ENCODE measurements at regions not wholly inside any gene's neighbourhood (a gene's known extent, or its start where the extent isn't known, plus 50 kb on each side); places are given as distances from the start of the nearest gene placed in this dataset.

DNA sequence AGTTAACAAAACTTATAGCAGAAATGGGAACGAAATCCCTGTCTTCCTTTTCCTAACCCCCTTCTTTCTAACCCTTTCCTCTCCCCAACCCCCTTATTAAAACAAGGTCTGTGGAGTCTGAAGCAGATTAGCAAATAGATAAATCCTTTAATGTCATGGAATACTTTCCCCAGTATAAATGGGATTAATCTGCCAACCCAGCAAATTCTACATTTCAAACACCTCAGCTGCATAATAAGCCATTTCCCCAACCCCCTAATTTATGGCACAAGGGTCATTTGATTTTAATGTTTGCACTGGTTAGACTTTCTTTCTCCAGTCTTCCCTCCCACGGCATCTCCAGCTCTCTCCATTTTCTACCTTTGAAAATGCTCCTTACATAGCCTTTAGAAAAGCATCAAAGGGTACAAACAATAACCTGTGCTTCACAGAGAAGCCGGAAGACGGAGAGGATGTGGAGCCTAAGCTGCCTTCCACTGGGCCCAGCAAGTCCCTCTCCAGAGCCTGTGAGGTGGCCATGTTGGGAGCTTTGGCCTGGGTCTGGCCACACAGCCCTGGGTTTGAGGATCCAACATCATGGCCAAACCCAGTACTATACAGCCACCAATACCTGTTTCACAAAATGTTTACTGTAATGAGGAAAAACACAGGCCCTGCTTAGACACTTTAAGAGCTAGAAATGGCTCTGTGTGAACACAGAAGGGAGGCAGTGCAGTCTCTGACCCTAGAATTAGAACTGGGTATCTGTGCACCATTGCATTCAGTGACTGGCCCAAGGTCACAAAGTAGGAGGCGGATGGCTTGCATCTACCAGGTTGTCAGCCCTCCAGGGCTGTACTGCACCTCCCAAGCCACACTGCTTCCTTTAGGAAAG lies 56.9 kb upstream of the SPRY1 start:
- peak overlapping the region; percentile 55 for H2AFZ ChIP-seq (ENCODE audit: low read depth, low read length)
- H3K27me3 ChIP-seq (ENCODE audit: insufficient read depth, low read length), result peaks cover 2% of the 10 kb centered on the region
- H3K27ac ChIP-seq (ENCODE audit: low read depth, low read length), result no peak overlapping the region
- no peaks in the 10 kb centered on the region for H3K36me3 Mint-ChIP-seq (ENCODE audit: low read depth, unreplicated experiment)
- no peak overlapping the region for H3K27ac Mint-ChIP-seq (ENCODE audit: unreplicated experiment)
- peaks cover 6% of the 10 kb centered on the region for H3K4me1 Mint-ChIP-seq (ENCODE audit: low read depth, unreplicated experiment)
- no peak overlapping the region for H3K4me3 Mint-ChIP-seq (ENCODE audit: unreplicated experiment)
- FAIRE-seq (no peak), DNase-seq (ENCODE audit: low read depth) (no peak)
- no peak overlapping the region for H3K9ac ChIP-seq (ENCODE audit: low read length)
- no peaks in the 10 kb centered on the region for H3K27me3 Mint-ChIP-seq (ENCODE audit: low read depth, unreplicated experiment)
- H4K20me1 ChIP-seq (ENCODE audit: insufficient read depth, low read length), result no peaks in the 10 kb centered on the region
- no peaks in the 10 kb centered on the region for H3K79me2 ChIP-seq (ENCODE audit: insufficient read depth, low read length)
- no peak overlapping the region for H3K4me3 ChIP-seq (ENCODE audit: insufficient read depth, low read depth, low read length)
- no peaks in the 10 kb centered on the region for H3K36me3 ChIP-seq (ENCODE audit: insufficient read depth, low read length)
- no peaks in the 10 kb centered on the region for H3K9me3 ChIP-seq (ENCODE audit: insufficient read depth, low read depth, low read length)
- no peak for TF ChIP-seq EZH2 (IDR thresholded peaks at IDR 0.05; ENCODE audit: insufficient read depth, low read length)
- TF ChIP-seq, protein P1, sequence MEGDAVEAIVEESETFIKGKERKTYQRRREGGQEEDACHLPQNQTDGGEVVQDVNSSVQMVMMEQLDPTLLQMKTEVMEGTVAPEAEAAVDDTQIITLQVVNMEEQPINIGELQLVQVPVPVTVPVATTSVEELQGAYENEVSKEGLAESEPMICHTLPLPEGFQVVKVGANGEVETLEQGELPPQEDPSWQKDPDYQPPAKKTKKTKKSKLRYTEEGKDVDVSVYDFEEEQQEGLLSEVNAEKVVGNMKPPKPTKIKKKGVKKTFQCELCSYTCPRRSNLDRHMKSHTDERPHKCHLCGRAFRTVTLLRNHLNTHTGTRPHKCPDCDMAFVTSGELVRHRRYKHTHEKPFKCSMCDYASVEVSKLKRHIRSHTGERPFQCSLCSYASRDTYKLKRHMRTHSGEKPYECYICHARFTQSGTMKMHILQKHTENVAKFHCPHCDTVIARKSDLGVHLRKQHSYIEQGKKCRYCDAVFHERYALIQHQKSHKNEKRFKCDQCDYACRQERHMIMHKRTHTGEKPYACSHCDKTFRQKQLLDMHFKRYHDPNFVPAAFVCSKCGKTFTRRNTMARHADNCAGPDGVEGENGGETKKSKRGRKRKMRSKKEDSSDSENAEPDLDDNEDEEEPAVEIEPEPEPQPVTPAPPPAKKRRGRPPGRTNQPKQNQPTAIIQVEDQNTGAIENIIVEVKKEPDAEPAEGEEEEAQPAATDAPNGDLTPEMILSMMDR (IDR thresholded peaks at IDR 0.05; ENCODE audit: insufficient read depth, low read depth, low read length), result no peak
- peaks cover 8% of the 10 kb centered on the region for H3K4me1 ChIP-seq (ENCODE audit: insufficient read depth, low read length)
- H3K9me3 Mint-ChIP-seq (ENCODE audit: unreplicated experiment), result peaks cover 2% of the 10 kb centered on the region
- H3K4me2 ChIP-seq (ENCODE audit: low read length), result peak overlapping the region; percentile 12

DNA sequence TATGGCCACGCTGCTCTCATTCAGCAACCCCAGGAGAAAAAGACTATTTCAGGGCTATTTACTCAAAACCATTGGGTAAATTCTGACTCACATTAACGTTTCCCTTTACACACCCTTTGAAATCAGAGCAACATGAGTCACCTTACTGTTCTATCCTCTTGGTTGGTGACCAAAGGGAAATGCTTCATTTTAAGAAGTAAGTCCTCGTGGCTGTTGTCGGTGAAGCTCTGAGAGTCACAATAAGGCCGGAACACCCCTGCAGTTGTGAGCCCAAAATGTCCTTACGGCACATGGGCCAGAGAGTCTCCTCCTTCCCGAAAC lies 56.3 kb upstream of the SPRY1 start:
- H3K4me1 ChIP-seq (ENCODE audit: insufficient read depth, low read length), result peaks cover 8% of the 10 kb centered on the region
- Mint-ChIP-seq H3K36me3 (ENCODE audit: low read depth, unreplicated experiment) (no peaks in the 10 kb centered on the region), H3K9me3 (ENCODE audit: unreplicated experiment) (peaks cover under 1% of the 10 kb centered on the region), H3K4me1 (ENCODE audit: low read depth, unreplicated experiment) (peaks cover 6% of the 10 kb centered on the region), H3K27ac (ENCODE audit: unreplicated experiment) (peak overlapping the region; percentile 70), H3K27me3 (ENCODE audit: low read depth, unreplicated experiment) (peaks cover 2% of the 10 kb centered on the region), H3K4me3 (ENCODE audit: unreplicated experiment) (no peak overlapping the region)
- peak overlapping the region; percentile 55 for H2AFZ ChIP-seq (ENCODE audit: low read depth, low read length)
- no peak overlapping the region for H3K9ac ChIP-seq (ENCODE audit: low read length)
- peaks cover 2% of the 10 kb centered on the region for H3K27me3 ChIP-seq (ENCODE audit: insufficient read depth, low read length)
- no peaks in the 10 kb centered on the region for H3K36me3 ChIP-seq (ENCODE audit: insufficient read depth, low read length)
- H3K27ac ChIP-seq (ENCODE audit: low read depth, low read length), result no peak overlapping the region
- TF ChIP-seq, protein P1 (IDR thresholded peaks at IDR 0.05; ENCODE audit: insufficient read depth, low read depth, low read length), result no peak
- no peak for TF ChIP-seq EZH2 (IDR thresholded peaks at IDR 0.05; ENCODE audit: insufficient read depth, low read length)
- H4K20me1 ChIP-seq (ENCODE audit: insufficient read depth, low read length), result no peaks in the 10 kb centered on the region
- DNase-seq (ENCODE audit: low read depth) (peak; percentile 86), FAIRE-seq (peak; percentile 77)
- H3K9me3 ChIP-seq (ENCODE audit: insufficient read depth, low read depth, low read length), result no peaks in the 10 kb centered on the region
- peak overlapping the region; percentile 12 for H3K4me2 ChIP-seq (ENCODE audit: low read length)
- H3K4me3 ChIP-seq (ENCODE audit: insufficient read depth, low read depth, low read length), result no peak overlapping the region
- H3K79me2 ChIP-seq (ENCODE audit: insufficient read depth, low read length), result no peaks in the 10 kb centered on the region

DNA sequence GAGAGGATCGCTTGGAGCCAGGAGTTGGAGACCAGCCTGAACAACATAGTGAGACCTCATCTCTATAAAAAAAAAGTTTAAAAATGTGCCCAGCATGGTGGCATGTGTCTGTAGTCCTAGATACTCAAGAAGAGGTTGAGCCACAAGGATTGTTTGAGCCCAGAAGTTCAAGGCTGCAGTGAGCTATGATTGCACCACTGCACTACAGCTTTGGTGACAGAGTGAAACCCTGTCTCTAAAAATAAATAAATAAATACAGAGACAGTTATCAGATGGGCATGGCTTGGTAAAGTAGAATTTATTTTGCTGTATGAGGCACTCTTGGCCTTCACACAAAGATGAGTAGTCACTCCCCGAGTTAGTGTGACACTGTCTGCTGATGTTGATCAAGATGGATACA lies 54.1 kb upstream of the SPRY1 start:
- H3K36me3 Mint-ChIP-seq (ENCODE audit: low read depth, unreplicated experiment), result no peaks in the 10 kb centered on the region
- H4K20me1 ChIP-seq (ENCODE audit: insufficient read depth, low read length), result no peaks in the 10 kb centered on the region
- peaks cover 2% of the 10 kb centered on the region for H3K27me3 ChIP-seq (ENCODE audit: insufficient read depth, low read length)
- no peaks in the 10 kb centered on the region for H3K36me3 ChIP-seq (ENCODE audit: insufficient read depth, low read length)
- peaks cover 8% of the 10 kb centered on the region for H3K4me1 ChIP-seq (ENCODE audit: insufficient read depth, low read length)
- H2AFZ ChIP-seq (ENCODE audit: low read depth, low read length), result no peak overlapping the region
- no peaks in the 10 kb centered on the region for H3K9me3 ChIP-seq (ENCODE audit: insufficient read depth, low read depth, low read length)
- H3K4me3 ChIP-seq (ENCODE audit: insufficient read depth, low read depth, low read length), result no peak overlapping the region
- no peaks in the 10 kb centered on the region for H3K79me2 ChIP-seq (ENCODE audit: insufficient read depth, low read length)
- H3K27ac ChIP-seq (ENCODE audit: low read depth, low read length), result no peak overlapping the region
- no peak overlapping the region for H3K4me2 ChIP-seq (ENCODE audit: low read length)
- FAIRE-seq, result no peak
- H3K9me3 Mint-ChIP-seq (ENCODE audit: unreplicated experiment), result no peaks in the 10 kb centered on the region
- H3K27ac Mint-ChIP-seq (ENCODE audit: unreplicated experiment), result no peak overlapping the region
- TF ChIP-seq EZH2 (IDR thresholded peaks at IDR 0.05; ENCODE audit: insufficient read depth, low read length), result no peak
- TF ChIP-seq, protein P1 (IDR thresholded peaks at IDR 0.05; ENCODE audit: insufficient read depth, low read depth, low read length), result no peak
- no peak overlapping the region for H3K4me3 Mint-ChIP-seq (ENCODE audit: unreplicated experiment)
- H3K4me1 Mint-ChIP-seq (ENCODE audit: low read depth, unreplicated experiment), result peaks cover 6% of the 10 kb centered on the region
- H3K27me3 Mint-ChIP-seq (ENCODE audit: low read depth, unreplicated experiment), result peaks cover 3% of the 10 kb centered on the region
- DNase-seq (ENCODE audit: low read depth), result no peak
- H3K9ac ChIP-seq (ENCODE audit: low read length), result no peak overlapping the region

Data from astrocyte (in vitro differentiated cells and primary cell).